ENCODE measurements at regions not wholly inside any gene's neighbourhood (a gene's known extent, or its start where the extent isn't known, plus 50 kb on each side); places are given as distances from the start of the nearest gene placed in this dataset.

DNA sequence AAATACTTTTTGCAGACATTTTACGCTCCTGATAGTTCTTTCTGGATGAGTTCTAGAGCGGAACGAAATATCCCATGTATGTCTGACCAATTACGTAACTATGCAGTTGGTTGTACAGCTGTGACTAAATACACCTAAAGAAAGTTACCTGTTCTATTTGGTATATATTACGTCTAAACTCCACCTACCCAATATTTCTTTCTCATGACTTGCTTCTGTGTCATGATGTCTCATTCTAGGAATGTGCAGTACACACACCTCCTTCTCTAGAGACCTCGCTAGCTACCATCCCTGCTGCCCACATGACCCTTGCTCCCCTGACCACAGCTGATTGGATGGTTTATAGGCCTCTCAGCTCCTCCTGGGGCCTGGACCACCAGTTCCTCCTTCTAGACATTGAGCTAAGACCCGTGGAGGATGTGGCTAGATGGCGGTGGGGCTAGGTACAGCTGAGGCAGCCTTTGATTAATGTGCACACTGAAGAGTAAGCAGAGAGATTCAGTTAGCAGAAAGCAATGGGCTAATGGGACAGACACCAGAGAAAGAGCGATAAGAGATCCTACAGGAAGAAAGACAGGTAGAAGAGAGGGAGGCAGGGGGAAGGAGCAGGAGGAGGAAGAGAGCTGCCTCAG lies 422.1 kb downstream of the COG6 start:
- TF ChIP-seq, protein P1, sequence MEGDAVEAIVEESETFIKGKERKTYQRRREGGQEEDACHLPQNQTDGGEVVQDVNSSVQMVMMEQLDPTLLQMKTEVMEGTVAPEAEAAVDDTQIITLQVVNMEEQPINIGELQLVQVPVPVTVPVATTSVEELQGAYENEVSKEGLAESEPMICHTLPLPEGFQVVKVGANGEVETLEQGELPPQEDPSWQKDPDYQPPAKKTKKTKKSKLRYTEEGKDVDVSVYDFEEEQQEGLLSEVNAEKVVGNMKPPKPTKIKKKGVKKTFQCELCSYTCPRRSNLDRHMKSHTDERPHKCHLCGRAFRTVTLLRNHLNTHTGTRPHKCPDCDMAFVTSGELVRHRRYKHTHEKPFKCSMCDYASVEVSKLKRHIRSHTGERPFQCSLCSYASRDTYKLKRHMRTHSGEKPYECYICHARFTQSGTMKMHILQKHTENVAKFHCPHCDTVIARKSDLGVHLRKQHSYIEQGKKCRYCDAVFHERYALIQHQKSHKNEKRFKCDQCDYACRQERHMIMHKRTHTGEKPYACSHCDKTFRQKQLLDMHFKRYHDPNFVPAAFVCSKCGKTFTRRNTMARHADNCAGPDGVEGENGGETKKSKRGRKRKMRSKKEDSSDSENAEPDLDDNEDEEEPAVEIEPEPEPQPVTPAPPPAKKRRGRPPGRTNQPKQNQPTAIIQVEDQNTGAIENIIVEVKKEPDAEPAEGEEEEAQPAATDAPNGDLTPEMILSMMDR (IDR thresholded peaks at IDR 0.05) = no peak
- TF ChIP-seq POLR2A (IDR thresholded peaks at IDR 0.05) (no peak), EP300 (IDR thresholded peaks at IDR 0.05) (no peak)
